A549 (cell line): ENCODE measurements at regions not wholly inside any gene's neighbourhood (a gene's known extent, or its start where the extent isn't known, plus 50 kb on each side); places are given as distances from the start of the nearest gene placed in this dataset.

Experiments
- ATAC-seq, 2 experiments: fragments of 200-7000 bp in 1 of 2; fragments of >200 bp in 1 of 2; cut with Nextera tagmentation in 1 of 2; cut with Tn5 transposase in 1 of 2; 3 replicates each; pipeline versions ENCODE4 v1.8.0 to v1.9.1; 2018 to 2020; ENCODE audit warnings: mild to moderate bottlenecking in 1 of 2, moderate library complexity in 1 of 2
- CTCF ChIA-PET: fragments of 300-600 bp; sonication (Branson Sonifier 250); formaldehyde crosslinking; extraction: SDS; loops from one replicate; lab custom pipeline; 2021; ENCODE audit warnings: antibody characterized with exemption, inconsistent platforms; lab: Yijun Ruan, JAX
- POLR2A ChIA-PET: fragments of 350-600 bp; formaldehyde crosslinking; extraction: SDS; loops from one replicate; lab custom pipeline; 2021; ENCODE audit warnings: antibody characterized with exemption, inconsistent platforms; lab: Yijun Ruan, JAX
- DNase-seq, 2 experiments: peaks; one replicate each; pipeline versions ENCODE4 v3.0.0 to v3.0.0-alpha.2; 2011 to 2016; ENCODE audit warnings: low read depth in 1 of 2, low spot score in 1 of 2
- FAIRE-seq: peaks from 2 replicates; lab custom pipeline; 2011; peaks lifted over from hg19 to GRCh38; lab: Jason Lieb, UNC
- H3K27ac ChIP-seq, 2 experiments: fragments of >200 bp; sonication (Bioruptor Twin); formaldehyde crosslinking; 3 replicates each; pipeline ENCODE4 v1.5.1; 2016 to 2017
- H3K4me1 ChIP-seq: fragments of >200 bp; sonication (Bioruptor Twin); formaldehyde crosslinking; 3 replicates; pipeline ENCODE4 v1.6.1; 2016
- H3K4me2 ChIP-seq: fragments of >200 bp; sonication (Bioruptor Twin); formaldehyde crosslinking; 3 replicates; pipeline ENCODE4 v1.6.1; 2016
- H3K4me3 ChIP-seq: fragments of >200 bp; sonication (Bioruptor Twin); formaldehyde crosslinking; 3 replicates; pipeline ENCODE4 v1.5.1; 2016
- H3K9me3 ChIP-seq: fragments of >200 bp; sonication (Bioruptor Twin); formaldehyde crosslinking; 3 replicates; pipeline ENCODE4 v1.6.1; 2016
- CBX2 ChIP-seq: fragments of 200-600 bp; sonication (generic); IDR thresholded peaks from 2 replicates; pipeline ENCODE4 v1.6.1; 2016; ENCODE audit warnings: low read depth, mild to moderate bottlenecking, borderline replicate concordance
- CEBPB ChIP-seq, 2 experiments: fragments of >200 bp in 1 of 2; sonication (Bioruptor Twin) in 1 of 2; formaldehyde crosslinking in 1 of 2; IDR thresholded peaks; 2 replicates each; pipeline ENCODE4 v1.6.1; 2012 to 2016
- CHD2 ChIP-seq: fragments of 150-350 bp; IDR thresholded peaks from 2 replicates; pipeline ENCODE4 v1.6.1; 2014; ENCODE audit warnings: low read length; ENCODE audit not compliant: partially characterized antibody
- CHD4 ChIP-seq: fragments of 200-600 bp; sonication (generic); IDR thresholded peaks from 2 replicates; pipeline ENCODE4 v1.6.1; 2016; ENCODE audit warnings: antibody characterized with exemption, mild to moderate bottlenecking, borderline replicate concordance
- EHF ChIP-seq: fragments of 250-450 bp; sonication (Bioruptor Pico); IDR thresholded peaks from 2 replicates; pipeline ENCODE4 v1.5.0; 2020; ENCODE audit warnings: mild to moderate bottlenecking
- EHMT2 ChIP-seq: fragments of 200-600 bp; sonication (generic); IDR thresholded peaks from 2 replicates; pipeline ENCODE4 v1.6.1; 2016; ENCODE audit warnings: antibody characterized with exemption, low read depth, mild to moderate bottlenecking, moderate library complexity
- FOSB ChIP-seq: fragments of 250-450 bp; sonication (Bioruptor Pico); IDR thresholded peaks from 2 replicates; pipeline ENCODE4 v1.5.0; 2020; ENCODE audit warnings: mild to moderate bottlenecking, moderate library complexity
- FOSL2 ChIP-seq, 2 experiments: fragments of 450-650 bp in 1 of 2; fragments of >200 bp in 1 of 2; sonication (Bioruptor Twin) in 1 of 2; formaldehyde crosslinking; IDR thresholded peaks; 2 replicates each; pipeline versions ENCODE4 v1.5.0 to v1.6.1; 2016 to 2020; ENCODE audit warnings: mild to moderate bottlenecking in 1 of 2, moderate library complexity in 1 of 2
- FOXS1 ChIP-seq: fragments of 250-450 bp; sonication (Bioruptor Pico); IDR thresholded peaks from 2 replicates; pipeline ENCODE4 v1.5.0; 2020; ENCODE audit warnings: mild to moderate bottlenecking, moderate library complexity
- GATA3 ChIP-seq: IDR thresholded peaks from 2 replicates; pipeline ENCODE4 v1.6.1; 2012; ENCODE audit warnings: borderline replicate concordance
- HDAC2 ChIP-seq: fragments of 200-600 bp; sonication (generic); IDR thresholded peaks from 2 replicates; pipeline ENCODE4 v1.6.1; 2016
- HOXA7 ChIP-seq: fragments of 250-450 bp; sonication (Bioruptor Pico); IDR thresholded peaks from 2 replicates; pipeline ENCODE4 v1.5.0; 2020; ENCODE audit warnings: mild to moderate bottlenecking, moderate library complexity
- HOXB13 ChIP-seq: fragments of 250-450 bp; sonication (Bioruptor Pico); IDR thresholded peaks from 2 replicates; pipeline ENCODE4 v1.5.0; 2020; ENCODE audit warnings: low read depth, mild to moderate bottlenecking, moderate library complexity
- KDM1A ChIP-seq: fragments of 200-600 bp; sonication (generic); IDR thresholded peaks from 2 replicates; pipeline ENCODE4 v1.6.1; 2016; ENCODE audit warnings: low read depth, mild to moderate bottlenecking
- MAFK ChIP-seq: fragments of 450-650 bp; IDR thresholded peaks from 2 replicates; pipeline ENCODE4 v1.6.1; 2014; ENCODE audit not compliant: partially characterized antibody
- PHF8 ChIP-seq: fragments of 200-600 bp; sonication (generic); IDR thresholded peaks from 2 replicates; pipeline ENCODE4 v1.6.1; 2016; ENCODE audit warnings: low read depth, mild to moderate bottlenecking, antibody characterized with exemption, moderate library complexity, borderline replicate concordance
- RNF2 ChIP-seq: fragments of 200-600 bp; sonication (generic); IDR thresholded peaks from 2 replicates; pipeline ENCODE4 v1.6.1; 2016; ENCODE audit warnings: low read depth, mild to moderate bottlenecking, antibody characterized with exemption, moderate library complexity, borderline replicate concordance
- ZSCAN20 ChIP-seq: fragments of 250-450 bp; sonication (Bioruptor Pico); IDR thresholded peaks from 2 replicates; pipeline ENCODE4 v1.8.0; 2022; ENCODE audit warnings: mild to moderate bottlenecking, moderate library complexity
- WGBS: methylation state at CpG from one replicate; pipeline ENCODE4 v1.1.6; 2017; ENCODE audit errors: missing lambda C conversion rate; 5-methylcytosine and 5-hydroxymethylcytosine counted together
- TF ChIP-seq, protein P1 (sequence below): fragments of 150-350 bp; IDR thresholded peaks from 2 replicates; pipeline ENCODE4 v1.6.1; 2014; ENCODE audit warnings: low read depth, mild to moderate bottlenecking, low read length
- TF ChIP-seq, protein P2 (sequence below): fragments of >200 bp; sonication (Bioruptor Twin); formaldehyde crosslinking; IDR thresholded peaks from 3 replicates; pipeline ENCODE4 v1.6.1; 2016
- TF ChIP-seq, protein P3 (sequence below): fragments of 250-450 bp; sonication (Bioruptor Pico); IDR thresholded peaks from 2 replicates; pipeline ENCODE4 v1.5.0; 2021; ENCODE audit warnings: mild to moderate bottlenecking, moderate library complexity, borderline replicate concordance
- TF ChIP-seq, protein P4 (sequence below): fragments of 250-450 bp; sonication (Bioruptor Pico); IDR thresholded peaks from 2 replicates; pipeline ENCODE4 v1.5.0; 2020; ENCODE audit warnings: low read depth, mild to moderate bottlenecking, moderate library complexity
- TF ChIP-seq, protein P5 (sequence below): IDR thresholded peaks from 2 replicates; pipeline ENCODE4 v1.6.1; 2012

DNA sequence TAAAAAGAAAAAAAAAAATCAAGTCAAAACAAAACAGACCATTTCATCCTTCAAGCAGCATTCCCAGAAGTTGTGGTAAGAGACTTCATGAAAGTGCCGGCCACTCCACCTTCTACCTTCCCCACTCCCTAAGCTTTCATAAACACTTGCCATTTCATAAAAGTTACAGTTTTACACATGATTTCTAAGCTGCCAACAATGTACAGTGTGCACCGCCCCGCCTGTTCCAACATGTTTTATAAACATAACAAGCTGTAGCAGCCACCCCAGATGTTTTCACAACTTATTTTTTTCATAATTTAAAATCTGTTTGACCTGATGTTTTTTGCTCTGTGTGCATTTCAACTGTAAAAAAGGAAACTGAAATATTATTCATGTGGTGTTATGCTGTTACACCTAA, 608.1 kb downstream of the TOX3 start:
- Histone ChIP-seq H3K9me3 (no peaks in the 10 kb centered on the region), H3K4me1 (no peaks in the 10 kb centered on the region), H3K4me2 (no peak overlapping the region), H3K27ac (no peak overlapping the region), H3K4me3 (no peak overlapping the region)
- TF ChIP-seq EHF (CRISPR knock-in tag) (no peak), FOXS1 (CRISPR knock-in tag) (no peak), HOXB13 (CRISPR knock-in tag) (no peak), FOSL2 (IDR thresholded peaks at IDR 0.05) (no peak), FOSL2 (CRISPR knock-in tag; IDR thresholded peaks at IDR 0.05) (no peak), FOSB (no peak), EHMT2 (no peak), CHD4 (no peak)
- TF ChIP-seq, protein P1, sequence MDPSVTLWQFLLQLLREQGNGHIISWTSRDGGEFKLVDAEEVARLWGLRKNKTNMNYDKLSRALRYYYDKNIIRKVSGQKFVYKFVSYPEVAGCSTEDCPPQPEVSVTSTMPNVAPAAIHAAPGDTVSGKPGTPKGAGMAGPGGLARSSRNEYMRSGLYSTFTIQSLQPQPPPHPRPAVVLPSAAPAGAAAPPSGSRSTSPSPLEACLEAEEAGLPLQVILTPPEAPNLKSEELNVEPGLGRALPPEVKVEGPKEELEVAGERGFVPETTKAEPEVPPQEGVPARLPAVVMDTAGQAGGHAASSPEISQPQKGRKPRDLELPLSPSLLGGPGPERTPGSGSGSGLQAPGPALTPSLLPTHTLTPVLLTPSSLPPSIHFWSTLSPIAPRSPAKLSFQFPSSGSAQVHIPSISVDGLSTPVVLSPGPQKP: no peak
- DNase-seq (no peak), FAIRE-seq (no peak), ATAC-seq (no peak)
- ChIA-PET CTCF (interaction anchor here (0.6 to 1.3 kb wide), 4 partner anchors 8 to 1691 kb away, joined by 3 to 4 read pairs (median 4); no protein-coding TSS in a partner anchor), POLR2A (no interaction called here)
- WGBS: 40% methylated on average over 3 of the region's 3 CpGs

DNA sequence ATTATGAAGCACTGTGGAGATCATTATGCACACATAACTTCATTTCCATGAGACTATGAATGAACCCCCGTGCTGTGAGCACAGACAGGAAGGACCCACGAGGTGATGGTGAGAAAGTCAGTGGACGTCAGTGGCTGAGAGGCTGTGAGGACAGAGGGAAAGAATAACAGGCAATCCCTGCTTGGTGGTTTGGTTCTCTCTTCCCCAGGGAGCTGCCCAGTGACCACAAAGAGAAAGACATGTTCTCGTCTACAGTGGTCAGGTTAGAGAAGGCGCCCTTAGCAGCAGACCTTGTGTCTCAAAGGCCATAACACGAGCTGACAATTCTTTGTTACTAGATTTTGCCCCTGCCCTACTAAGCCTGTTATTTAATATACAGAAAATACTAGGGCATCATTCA, 609.2 kb downstream of the TOX3 start:
- TF ChIP-seq FOSL2 (IDR thresholded peaks at IDR 0.05) (no peak), FOSL2 (CRISPR knock-in tag; IDR thresholded peaks at IDR 0.05) (no peak), HDAC2 (no peak), CHD2 (no peak), HOXA7 (CRISPR knock-in tag) (no peak), ZSCAN20 (CRISPR knock-in tag) (no peak), KDM1A (no peak), PHF8 (no peak), CEBPB (IDR thresholded peaks at IDR 0.05) (no peak)
- TF ChIP-seq, protein P2, sequence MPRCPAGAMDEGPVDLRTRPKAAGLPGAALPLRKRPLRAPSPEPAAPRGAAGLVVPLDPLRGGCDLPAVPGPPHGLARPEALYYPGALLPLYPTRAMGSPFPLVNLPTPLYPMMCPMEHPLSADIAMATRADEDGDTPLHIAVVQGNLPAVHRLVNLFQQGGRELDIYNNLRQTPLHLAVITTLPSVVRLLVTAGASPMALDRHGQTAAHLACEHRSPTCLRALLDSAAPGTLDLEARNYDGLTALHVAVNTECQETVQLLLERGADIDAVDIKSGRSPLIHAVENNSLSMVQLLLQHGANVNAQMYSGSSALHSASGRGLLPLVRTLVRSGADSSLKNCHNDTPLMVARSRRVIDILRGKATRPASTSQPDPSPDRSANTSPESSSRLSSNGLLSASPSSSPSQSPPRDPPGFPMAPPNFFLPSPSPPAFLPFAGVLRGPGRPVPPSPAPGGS: no peak
- TF ChIP-seq, protein P3, sequence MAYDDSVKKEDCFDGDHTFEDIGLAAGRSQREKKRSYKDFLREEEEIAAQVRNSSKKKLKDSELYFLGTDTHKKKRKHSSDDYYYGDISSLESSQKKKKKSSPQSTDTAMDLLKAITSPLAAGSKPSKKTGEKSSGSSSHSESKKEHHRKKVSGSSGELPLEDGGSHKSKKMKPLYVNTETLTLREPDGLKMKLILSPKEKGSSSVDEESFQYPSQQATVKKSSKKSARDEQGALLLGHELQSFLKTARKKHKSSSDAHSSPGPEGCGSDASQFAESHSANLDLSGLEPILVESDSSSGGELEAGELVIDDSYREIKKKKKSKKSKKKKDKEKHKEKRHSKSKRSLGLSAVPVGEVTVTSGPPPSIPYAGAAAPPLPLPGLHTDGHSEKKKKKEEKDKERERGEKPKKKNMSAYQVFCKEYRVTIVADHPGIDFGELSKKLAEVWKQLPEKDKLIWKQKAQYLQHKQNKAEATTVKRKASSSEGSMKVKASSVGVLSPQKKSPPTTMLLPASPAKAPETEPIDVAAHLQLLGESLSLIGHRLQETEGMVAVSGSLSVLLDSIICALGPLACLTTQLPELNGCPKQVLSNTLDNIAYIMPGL: no peak
- TF ChIP-seq, protein P4, sequence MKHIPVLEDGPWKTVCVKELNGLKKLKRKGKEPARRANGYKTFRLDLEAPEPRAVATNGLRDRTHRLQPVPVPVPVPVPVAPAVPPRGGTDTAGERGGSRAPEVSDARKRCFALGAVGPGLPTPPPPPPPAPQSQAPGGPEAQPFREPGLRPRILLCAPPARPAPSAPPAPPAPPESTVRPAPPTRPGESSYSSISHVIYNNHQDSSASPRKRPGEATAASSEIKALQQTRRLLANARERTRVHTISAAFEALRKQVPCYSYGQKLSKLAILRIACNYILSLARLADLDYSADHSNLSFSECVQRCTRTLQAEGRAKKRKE (CRISPR knock-in tag): no peak
- Histone ChIP-seq H3K4me3 (no peak overlapping the region), H3K4me2 (no peak overlapping the region), H3K4me1 (no peaks in the 10 kb centered on the region), H3K27ac (no peak overlapping the region), H3K9me3 (no peaks in the 10 kb centered on the region)
- FAIRE-seq (no peak), DNase-seq (no peak), ATAC-seq (no peak)
- 12% methylated on average over 6 of the region's 6 CpGs for WGBS
- ChIA-PET CTCF (no interaction called here), POLR2A (no interaction called here)

DNA sequence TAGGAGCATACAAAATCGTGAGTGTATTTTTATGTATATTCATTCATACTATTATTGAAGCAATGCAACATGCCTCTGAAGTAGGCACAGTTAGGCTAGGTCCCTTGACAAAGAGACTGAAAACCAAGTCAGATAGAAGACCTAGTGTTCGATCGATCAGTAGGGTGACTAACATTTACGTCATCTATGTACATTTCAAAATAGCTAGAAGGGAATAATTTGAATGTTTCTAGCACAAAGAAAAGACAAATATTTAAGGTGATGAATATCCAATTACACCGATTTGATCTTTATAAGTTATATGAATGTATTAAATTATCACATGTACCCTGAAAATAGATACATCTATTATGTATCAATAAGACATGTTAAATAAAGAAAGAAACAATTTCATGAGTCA, 610.1 kb downstream of the TOX3 start:
- ChIA-PET CTCF (no interaction called here), POLR2A (no interaction called here)
- DNase-seq: no peak
- TF ChIP-seq CBX2: no peak
- no peak for TF ChIP-seq MAFK
- TF ChIP-seq GATA3: no peak
- TF ChIP-seq ZSCAN20 (CRISPR knock-in tag): no peak
- TF ChIP-seq, protein P5, sequence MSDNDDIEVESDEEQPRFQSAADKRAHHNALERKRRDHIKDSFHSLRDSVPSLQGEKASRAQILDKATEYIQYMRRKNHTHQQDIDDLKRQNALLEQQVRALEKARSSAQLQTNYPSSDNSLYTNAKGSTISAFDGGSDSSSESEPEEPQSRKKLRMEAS: no peak
- no peak for TF ChIP-seq RNF2
- H3K4me3 ChIP-seq: no peak overlapping the region
- H3K4me2 ChIP-seq: no peak overlapping the region
- no peaks in the 10 kb centered on the region for H3K4me1 ChIP-seq
- no peaks in the 10 kb centered on the region for H3K9me3 ChIP-seq
- 41% methylated on average over 5 of the region's 5 CpGs for WGBS
- no peak overlapping the region for H3K27ac ChIP-seq
- no peak for FAIRE-seq
- ATAC-seq: no peak
